A673 (cell line): ENCODE measurements at regions not wholly inside any gene's neighbourhood (a gene's known extent, or its start where the extent isn't known, plus 50 kb on each side); places are given as distances from the start of the nearest gene placed in this dataset.

Experiments used
- EZH2 ChIP-seq: fragments of 200-600 bp; sonication (generic); IDR thresholded peaks from 2 replicates; pipeline ENCODE4 v1.6.1; 2017; ENCODE audit warnings: borderline replicate concordance, low read depth, mild to moderate bottlenecking, mixed read lengths, antibody characterized with exemption, low read length; ENCODE audit not compliant: poor library complexity, severe bottlenecking
- TF ChIP-seq, protein P1 (sequence below): fragments of 300-800, 200-600 bp; sonication (generic); conservative IDR thresholded peaks from 2 replicates; pipeline ENCODE4 v1.5.1; 2017; ENCODE audit warnings: low read depth, mild to moderate bottlenecking, antibody characterized with exemption, low read length, moderate library complexity, mixed read lengths

DNA sequence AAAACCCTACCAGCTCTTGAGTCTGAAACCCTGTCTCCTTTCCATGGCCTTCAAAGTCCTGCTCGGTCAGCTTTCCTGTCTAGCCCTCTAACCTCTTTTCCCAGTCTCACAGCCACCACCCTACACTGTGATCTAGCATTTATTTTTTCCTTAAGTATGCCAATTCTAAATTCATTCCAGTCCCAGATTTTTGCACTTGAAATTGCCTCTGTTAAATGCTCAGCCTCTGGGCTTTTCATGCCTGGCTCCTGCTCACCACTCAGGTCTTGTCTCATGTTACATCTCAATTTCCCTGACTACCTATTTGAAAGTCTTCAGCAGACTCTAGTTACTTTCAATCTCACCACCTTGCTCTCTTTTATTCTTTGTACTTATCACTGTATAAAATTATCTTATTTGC is 176.2 kb downstream of the ADGRL4 start:
- TF ChIP-seq, protein P1, sequence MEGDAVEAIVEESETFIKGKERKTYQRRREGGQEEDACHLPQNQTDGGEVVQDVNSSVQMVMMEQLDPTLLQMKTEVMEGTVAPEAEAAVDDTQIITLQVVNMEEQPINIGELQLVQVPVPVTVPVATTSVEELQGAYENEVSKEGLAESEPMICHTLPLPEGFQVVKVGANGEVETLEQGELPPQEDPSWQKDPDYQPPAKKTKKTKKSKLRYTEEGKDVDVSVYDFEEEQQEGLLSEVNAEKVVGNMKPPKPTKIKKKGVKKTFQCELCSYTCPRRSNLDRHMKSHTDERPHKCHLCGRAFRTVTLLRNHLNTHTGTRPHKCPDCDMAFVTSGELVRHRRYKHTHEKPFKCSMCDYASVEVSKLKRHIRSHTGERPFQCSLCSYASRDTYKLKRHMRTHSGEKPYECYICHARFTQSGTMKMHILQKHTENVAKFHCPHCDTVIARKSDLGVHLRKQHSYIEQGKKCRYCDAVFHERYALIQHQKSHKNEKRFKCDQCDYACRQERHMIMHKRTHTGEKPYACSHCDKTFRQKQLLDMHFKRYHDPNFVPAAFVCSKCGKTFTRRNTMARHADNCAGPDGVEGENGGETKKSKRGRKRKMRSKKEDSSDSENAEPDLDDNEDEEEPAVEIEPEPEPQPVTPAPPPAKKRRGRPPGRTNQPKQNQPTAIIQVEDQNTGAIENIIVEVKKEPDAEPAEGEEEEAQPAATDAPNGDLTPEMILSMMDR = no peak
- no peak for TF ChIP-seq EZH2
